ENCODE measurements at regions not wholly inside any gene's neighbourhood (a gene's known extent, or its start where the extent isn't known, plus 50 kb on each side); places are given as distances from the start of the nearest gene placed in this dataset.
"Not testable (repeated sequence)": the region's sequence is repeated elsewhere in the genome, so short reads cannot be mapped to it uniquely, and the experiment has no call there.

GRCh38 chr18:39450958-39451357 is 1885.4 kb upstream of the CELF4 start:
- Histone ChIP-seq H2AFZ (ENCODE audit: low read depth, low read length, severe bottlenecking) (no peak overlapping the region), H3K27ac (ENCODE audit: low read depth, low read length) (no peak overlapping the region), H3K4me3 (ENCODE audit: insufficient read depth, low read length, poor library complexity, severe bottlenecking) (no peak overlapping the region), H3F3A (ENCODE audit: insufficient read depth) (no peaks in the 10 kb centered on the region), H3K4me2 (ENCODE audit: low read depth, low read length, poor library complexity, severe bottlenecking) (no peak overlapping the region), H3K9me3 (ENCODE audit: insufficient read depth, low read length) (0 out of 2 replicates have a peak, but pooled peaks cover 3% of the 10 kb centered on the region), H3K36me3 (ENCODE audit: low read length) (no peaks in the 10 kb centered on the region), H4K20me1 (ENCODE audit: low read depth, low read length) (no peaks in the 10 kb centered on the region), H3K79me2 (ENCODE audit: insufficient read depth, low read length) (no peaks in the 10 kb centered on the region), H3K9ac (ENCODE audit: low read length) (no peak overlapping the region), H3K27me3 (ENCODE audit: low read length) (no peaks in the 10 kb centered on the region), H3K9me2 (replicated peaks; ENCODE audit: insufficient read depth, low read length) (no peaks in the 10 kb centered on the region)
- TF ChIP-seq EZH2phosphoT487 (conservative IDR thresholded peaks at IDR 0.05; ENCODE audit: low read length) (no peak), CTCF (IDR thresholded peaks at IDR 0.05; ENCODE audit: insufficient read depth, low read length, poor library complexity, severe bottlenecking) (no peak)

DNA sequence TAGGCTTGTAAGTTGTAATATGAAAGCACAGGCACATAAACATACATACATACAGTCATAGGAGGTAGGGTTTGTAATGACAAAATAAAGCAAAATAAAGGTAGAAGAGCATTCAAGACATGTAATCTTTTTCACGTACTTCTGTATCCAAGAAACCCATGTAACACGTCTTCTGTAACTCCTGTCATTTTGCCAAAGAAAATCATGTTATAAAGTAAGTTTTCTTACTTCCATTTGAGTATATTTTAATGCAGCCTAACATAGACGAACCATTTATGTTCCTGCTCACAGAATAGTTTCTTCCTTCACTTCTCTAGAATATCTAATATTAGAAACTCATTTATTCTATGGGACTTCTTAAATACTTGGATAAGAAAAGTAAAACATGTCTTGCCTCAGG is 1884.0 kb upstream of the CELF4 start:
- H3K79me2 ChIP-seq (ENCODE audit: insufficient read depth, low read length) = no peaks in the 10 kb centered on the region
- no peak overlapping the region for H3K27ac ChIP-seq (ENCODE audit: low read depth, low read length)
- no peaks in the 10 kb centered on the region for H3K9me3 ChIP-seq (ENCODE audit: insufficient read depth, low read length)
- no peak overlapping the region for H2AFZ ChIP-seq (ENCODE audit: low read depth, low read length, severe bottlenecking)
- no peaks in the 10 kb centered on the region for H3K27me3 ChIP-seq (ENCODE audit: low read length)
- no peak for TF ChIP-seq CTCF (IDR thresholded peaks at IDR 0.05; ENCODE audit: insufficient read depth, low read length, poor library complexity, severe bottlenecking)
- no peak for TF ChIP-seq EZH2phosphoT487 (conservative IDR thresholded peaks at IDR 0.05; ENCODE audit: low read length)
- H3K9ac ChIP-seq (ENCODE audit: low read length) = no peak overlapping the region
- H4K20me1 ChIP-seq (ENCODE audit: low read depth, low read length) = no peaks in the 10 kb centered on the region
- no peaks in the 10 kb centered on the region for H3F3A ChIP-seq (ENCODE audit: insufficient read depth)
- no peaks in the 10 kb centered on the region for H3K36me3 ChIP-seq (ENCODE audit: low read length)
- no peak overlapping the region for H3K4me3 ChIP-seq (ENCODE audit: insufficient read depth, low read length, poor library complexity, severe bottlenecking)
- H3K9me2 ChIP-seq (replicated peaks; ENCODE audit: insufficient read depth, low read length) = no peaks in the 10 kb centered on the region
- H3K4me2 ChIP-seq (ENCODE audit: low read depth, low read length, poor library complexity, severe bottlenecking) = no peak overlapping the region

DNA sequence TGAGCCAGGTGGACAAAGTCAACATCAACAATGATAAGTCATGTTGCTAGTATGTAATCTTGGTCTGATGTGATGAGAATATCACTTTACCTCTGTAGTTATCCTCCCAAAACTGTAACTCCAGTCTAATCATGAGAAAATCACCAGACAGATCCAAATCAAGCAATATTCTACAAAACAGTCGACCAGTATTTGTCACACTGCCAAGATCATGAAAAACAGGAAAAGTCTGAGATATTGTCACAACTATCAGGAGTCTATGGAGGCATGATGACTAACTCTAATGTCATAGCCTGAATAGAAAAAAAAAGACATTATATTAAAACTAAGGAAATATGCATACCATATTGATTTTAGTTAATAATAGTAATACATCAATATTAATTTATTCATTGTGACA is 1883.3 kb upstream of the CELF4 start:
- H3K9me2 ChIP-seq (replicated peaks; ENCODE audit: insufficient read depth, low read length) = no peaks in the 10 kb centered on the region

GRCh38 chr18:39444957-39445356 is 1879.4 kb upstream of the CELF4 start:
- not testable (repeated sequence) for H3K9me3 ChIP-seq (ENCODE audit: insufficient read depth, low read length); H3K9me2 ChIP-seq (replicated peaks; ENCODE audit: insufficient read depth, low read length); H3K27me3 ChIP-seq (ENCODE audit: low read length); H3K4me2 ChIP-seq (ENCODE audit: low read depth, low read length, poor library complexity, severe bottlenecking); H3F3A ChIP-seq (ENCODE audit: insufficient read depth); H3K79me2 ChIP-seq (ENCODE audit: insufficient read depth, low read length); H3K27ac ChIP-seq (ENCODE audit: low read depth, low read length); H4K20me1 ChIP-seq (ENCODE audit: low read depth, low read length); H2AFZ ChIP-seq (ENCODE audit: low read depth, low read length, severe bottlenecking); H3K4me3 ChIP-seq (ENCODE audit: insufficient read depth, low read length, poor library complexity, severe bottlenecking); H3K36me3 ChIP-seq (ENCODE audit: low read length); H3K9ac ChIP-seq (ENCODE audit: low read length)

More for the DNA sequence above, 1883.3 kb upstream of the CELF4 start:
- H3K4me2 ChIP-seq (ENCODE audit: low read depth, low read length, poor library complexity, severe bottlenecking) = no peak overlapping the region
- no peaks in the 10 kb centered on the region for H3K79me2 ChIP-seq (ENCODE audit: insufficient read depth, low read length)
- no peaks in the 10 kb centered on the region for H3K36me3 ChIP-seq (ENCODE audit: low read length)
- no peaks in the 10 kb centered on the region for H3K9me3 ChIP-seq (ENCODE audit: insufficient read depth, low read length)
- H3K27me3 ChIP-seq (ENCODE audit: low read length) = no peaks in the 10 kb centered on the region
- no peak overlapping the region for H3K9ac ChIP-seq (ENCODE audit: low read length)
- H4K20me1 ChIP-seq (ENCODE audit: low read depth, low read length) = no peaks in the 10 kb centered on the region
- no peak overlapping the region for H3K27ac ChIP-seq (ENCODE audit: low read depth, low read length)
- no peaks in the 10 kb centered on the region for H3F3A ChIP-seq (ENCODE audit: insufficient read depth)
- TF ChIP-seq CTCF (IDR thresholded peaks at IDR 0.05; ENCODE audit: insufficient read depth, low read length, poor library complexity, severe bottlenecking) (no peak), EZH2phosphoT487 (conservative IDR thresholded peaks at IDR 0.05; ENCODE audit: low read length) (no peak)
- H3K4me3 ChIP-seq (ENCODE audit: insufficient read depth, low read length, poor library complexity, severe bottlenecking) = no peak overlapping the region
- no peak overlapping the region for H2AFZ ChIP-seq (ENCODE audit: low read depth, low read length, severe bottlenecking)

All from SU-DHL-6 (cell line).